ENCODE measurements at regions not wholly inside any gene's neighbourhood (a gene's known extent, or its start where the extent isn't known, plus 50 kb on each side); places are given as distances from the start of the nearest gene placed in this dataset.

- DNase-seq, result no peak
- H3K36me3 Mint-ChIP-seq, result no peaks in the 10 kb centered on the region
- H3K27ac Mint-ChIP-seq, result no peak overlapping the region
- H3K4me3 Mint-ChIP-seq, result no peak overlapping the region
- ATAC-seq (ENCODE audit: low read depth in 2 of 2), result no peak
- H3K27me3 Mint-ChIP-seq, result no peaks in the 10 kb centered on the region
- no peaks in the 10 kb centered on the region for H3K9me3 Mint-ChIP-seq
- H3K4me1 Mint-ChIP-seq, result no peaks in the 10 kb centered on the region
Measured at GRCh38 chr1:73824065-73824464, 373.9 kb downstream of the LRRIQ3 start.

GRCh38 chr1:73821520-73821919 is 376.5 kb downstream of the LRRIQ3 start:
- no peak overlapping the region for H3K4me3 Mint-ChIP-seq
- no peaks in the 10 kb centered on the region for H3K27me3 Mint-ChIP-seq
- H3K9me3 Mint-ChIP-seq, result peaks cover 0 to 6% (median 3%) of the 10 kb centered on the region in 7 donors
- H3K4me1 Mint-ChIP-seq, result no peaks in the 10 kb centered on the region
- H3K27ac Mint-ChIP-seq, result no peak overlapping the region
- no peaks in the 10 kb centered on the region for H3K36me3 Mint-ChIP-seq
- ATAC-seq (ENCODE audit: low read depth in 2 of 2) (no peak), DNase-seq (no peak)

- Mint-ChIP-seq H3K4me1 (no peaks in the 10 kb centered on the region), H3K27ac (no peak overlapping the region), H3K4me3 (no peak overlapping the region), H3K36me3 (no peaks in the 10 kb centered on the region), H3K9me3 (peaks cover 4 to 12% (median 6%) of the 10 kb centered on the region in 7 donors), H3K27me3 (no peaks in the 10 kb centered on the region)
- ATAC-seq (ENCODE audit: low read depth in 2 of 2) (no peak), DNase-seq (no peak)
Measured at GRCh38 chr1:73820843-73821242, 377.1 kb downstream of the LRRIQ3 start.

- Mint-ChIP-seq H3K9me3 (peaks cover 6 to 22% (median 8%) of the 10 kb centered on the region in 7 donors), H3K36me3 (no peaks in the 10 kb centered on the region), H3K27ac (no peak overlapping the region), H3K27me3 (no peaks in the 10 kb centered on the region), H3K4me1 (no peaks in the 10 kb centered on the region), H3K4me3 (no peak overlapping the region)
- DNase-seq (no peak), ATAC-seq (ENCODE audit: low read depth in 2 of 2) (no peak)
Measured at GRCh38 chr1:73813716-73814115, 384.3 kb downstream of the LRRIQ3 start.

- H3K27me3 Mint-ChIP-seq, result no peaks in the 10 kb centered on the region
- no peaks in the 10 kb centered on the region for H3K36me3 Mint-ChIP-seq
- no peak overlapping the region for H3K4me3 Mint-ChIP-seq
- ATAC-seq (ENCODE audit: low read depth in 2 of 2), result no peak
- peaks cover 6 to 22% (median 8%) of the 10 kb centered on the region in 7 donors for H3K9me3 Mint-ChIP-seq
- no peak for DNase-seq
- no peak overlapping the region for H3K27ac Mint-ChIP-seq
- no peaks in the 10 kb centered on the region for H3K4me1 Mint-ChIP-seq
Measured at GRCh38 chr1:73813236-73813635, 384.7 kb downstream of the LRRIQ3 start.

GRCh38 chr1:73811798-73812197 is 386.2 kb downstream of the LRRIQ3 start:
- Mint-ChIP-seq H3K4me3 (no peak overlapping the region), H3K4me1 (no peaks in the 10 kb centered on the region), H3K9me3 (peaks cover 5 to 19% (median 8%) of the 10 kb centered on the region in 7 donors), H3K27ac (no peak overlapping the region), H3K36me3 (no peaks in the 10 kb centered on the region), H3K27me3 (no peaks in the 10 kb centered on the region)
- DNase-seq (no peak), ATAC-seq (ENCODE audit: low read depth in 2 of 2) (no peak)

- H3K4me3 Mint-ChIP-seq, result no peak overlapping the region
- no peak overlapping the region for H3K27ac Mint-ChIP-seq
- ATAC-seq (ENCODE audit: low read depth in 2 of 2) (no peak), DNase-seq (no peak)
- no peaks in the 10 kb centered on the region for H3K27me3 Mint-ChIP-seq
- H3K9me3 Mint-ChIP-seq, result no peaks in the 10 kb centered on the region
- H3K4me1 Mint-ChIP-seq, result no peaks in the 10 kb centered on the region
- no peaks in the 10 kb centered on the region for H3K36me3 Mint-ChIP-seq
Measured at GRCh38 chr1:73804935-73805334, 393.0 kb downstream of the LRRIQ3 start.

GRCh38 chr1:73803380-73803779 is 394.6 kb downstream of the LRRIQ3 start:
- Mint-ChIP-seq H3K27ac (no peak overlapping the region), H3K36me3 (no peaks in the 10 kb centered on the region), H3K9me3 (peaks cover 0 to 2% (median 0%) of the 10 kb centered on the region in 7 donors), H3K4me3 (no peak overlapping the region), H3K4me1 (no peaks in the 10 kb centered on the region), H3K27me3 (no peaks in the 10 kb centered on the region)
- ATAC-seq (ENCODE audit: low read depth in 2 of 2), result no peak
- DNase-seq, result no peak

- Mint-ChIP-seq H3K9me3 (peaks cover 0 to 5% (median 0%) of the 10 kb centered on the region in 7 donors), H3K27ac (no peak overlapping the region), H3K4me1 (no peaks in the 10 kb centered on the region), H3K27me3 (no peaks in the 10 kb centered on the region), H3K4me3 (no peak overlapping the region), H3K36me3 (no peaks in the 10 kb centered on the region)
- ATAC-seq (ENCODE audit: low read depth in 2 of 2) (no peak), DNase-seq (no peak)
Measured at GRCh38 chr1:73801912-73802429, 396.0 kb downstream of the LRRIQ3 start.

GRCh38 chr1:73800376-73800775 is 397.6 kb downstream of the LRRIQ3 start:
- Mint-ChIP-seq H3K4me1 (no peaks in the 10 kb centered on the region), H3K9me3 (peaks cover 0 to 5% (median 0%) of the 10 kb centered on the region in 7 donors), H3K27me3 (no peaks in the 10 kb centered on the region), H3K4me3 (no peak overlapping the region), H3K36me3 (no peaks in the 10 kb centered on the region), H3K27ac (no peak overlapping the region)
- ATAC-seq (ENCODE audit: low read depth in 2 of 2) (no peak), DNase-seq (no peak)

GRCh38 chr1:73789965-73790364 is 408.0 kb downstream of the LRRIQ3 start:
- ATAC-seq (ENCODE audit: low read depth in 2 of 2) (no peak), DNase-seq (no peak)
- Mint-ChIP-seq H3K4me1 (no peaks in the 10 kb centered on the region), H3K27ac (no peak overlapping the region), H3K27me3 (no peaks in the 10 kb centered on the region), H3K36me3 (no peaks in the 10 kb centered on the region), H3K9me3 (peaks cover 0 to 4% (median 2%) of the 10 kb centered on the region in 7 donors), H3K4me3 (no peak overlapping the region)

- Mint-ChIP-seq H3K4me1 (no peaks in the 10 kb centered on the region), H3K36me3 (no peaks in the 10 kb centered on the region), H3K9me3 (peaks cover 0 to 4% (median 2%) of the 10 kb centered on the region in 7 donors), H3K27ac (no peak overlapping the region), H3K27me3 (no peaks in the 10 kb centered on the region), H3K4me3 (no peak overlapping the region)
- no peak for DNase-seq
- no peak for ATAC-seq (ENCODE audit: low read depth in 2 of 2)
Measured at GRCh38 chr1:73784026-73784425, 413.9 kb downstream of the LRRIQ3 start.

- no peak for ATAC-seq (ENCODE audit: low read depth in 2 of 2)
- H3K27me3 Mint-ChIP-seq, result no peaks in the 10 kb centered on the region
- peaks cover 0 to 6% (median 2%) of the 10 kb centered on the region in 7 donors for H3K9me3 Mint-ChIP-seq
- no peaks in the 10 kb centered on the region for H3K36me3 Mint-ChIP-seq
- H3K4me3 Mint-ChIP-seq, result no peak overlapping the region
- H3K27ac Mint-ChIP-seq, result no peak overlapping the region
- no peak for DNase-seq
- H3K4me1 Mint-ChIP-seq, result no peaks in the 10 kb centered on the region
Measured at GRCh38 chr1:73783352-73783751, 414.6 kb downstream of the LRRIQ3 start.

GRCh38 chr1:73782901-73783300 is 415.1 kb downstream of the LRRIQ3 start:
- Mint-ChIP-seq H3K36me3 (no peaks in the 10 kb centered on the region), H3K4me3 (no peak overlapping the region), H3K9me3 (peaks cover 0 to 7% (median 2%) of the 10 kb centered on the region in 7 donors), H3K27ac (no peak overlapping the region), H3K4me1 (no peaks in the 10 kb centered on the region), H3K27me3 (no peaks in the 10 kb centered on the region)
- no peak for ATAC-seq (ENCODE audit: low read depth in 2 of 2)
- no peak for DNase-seq

GRCh38 chr1:73781251-73781650 is 416.7 kb downstream of the LRRIQ3 start:
- Mint-ChIP-seq H3K36me3 (no peaks in the 10 kb centered on the region), H3K27me3 (no peaks in the 10 kb centered on the region)

More at GRCh38 chr1:73781251-73781650, 416.7 kb downstream of the LRRIQ3 start:
- no peak overlapping the region for H3K4me3 Mint-ChIP-seq
- DNase-seq (no peak), ATAC-seq (ENCODE audit: low read depth in 2 of 2) (no peak)
- H3K27ac Mint-ChIP-seq, result no peak overlapping the region
- H3K9me3 Mint-ChIP-seq, result peaks cover 0 to 7% (median 0%) of the 10 kb centered on the region in 7 donors
- no peaks in the 10 kb centered on the region for H3K4me1 Mint-ChIP-seq

Data from naive B cell (primary cell).